Putamen (tissue), 1 donor: ENCODE measurements at regions not wholly inside any gene's neighbourhood (a gene's known extent, or its start where the extent isn't known, plus 50 kb on each side); places are given as distances from the start of the nearest gene placed in this dataset.

Source experiments
- DNase-seq: peaks from one replicate; pipeline ENCODE4 v3.0.0-alpha.2; 2016; ENCODE audit warnings: low spot score

GRCh38 chr13:40221460-40222201 lies 444.8 kb downstream of the FOXO1 start:
- DNase-seq, result no peak

GRCh38 chr13:40223585-40223984 lies 442.9 kb downstream of the FOXO1 start:
- no peak for DNase-seq

- DNase-seq, result no peak
These were observed 437.9 kb downstream of the FOXO1 start for GRCh38 chr13:40228496-40228895.

GRCh38 chr13:40228990-40229389 lies 437.5 kb downstream of the FOXO1 start:
- DNase-seq, result no peak

GRCh38 chr13:40230833-40231266 lies 435.6 kb downstream of the FOXO1 start:
- no peak for DNase-seq

GRCh38 chr13:40231311-40231710 lies 435.1 kb downstream of the FOXO1 start:
- no peak for DNase-seq

- DNase-seq, result no peak
These were observed 434.7 kb downstream of the FOXO1 start for GRCh38 chr13:40231751-40232150.

GRCh38 chr13:40232311-40233040 lies 434.0 kb downstream of the FOXO1 start:
- DNase-seq, result no peak

GRCh38 chr13:40233731-40234195 lies 432.7 kb downstream of the FOXO1 start:
- DNase-seq, result no peak

- no peak for DNase-seq
These were observed 431.2 kb downstream of the FOXO1 start for GRCh38 chr13:40235160-40235796.

GRCh38 chr13:40236566-40237168 lies 429.8 kb downstream of the FOXO1 start:
- no peak for DNase-seq

- no peak for DNase-seq
These were observed 427.7 kb downstream of the FOXO1 start for GRCh38 chr13:40238761-40239160.

GRCh38 chr13:40240293-40240692 lies 426.1 kb downstream of the FOXO1 start:
- no peak for DNase-seq

GRCh38 chr13:40241125-40241798 lies 425.2 kb downstream of the FOXO1 start:
- no peak for DNase-seq

GRCh38 chr13:40243047-40243446 lies 423.4 kb downstream of the FOXO1 start:
- no peak for DNase-seq

GRCh38 chr13:40243982-40244381 lies 422.5 kb downstream of the FOXO1 start:
- DNase-seq, result no peak

GRCh38 chr13:40245567-40245966 lies 420.9 kb downstream of the FOXO1 start:
- no peak for DNase-seq

GRCh38 chr13:40247845-40248244 lies 418.6 kb downstream of the FOXO1 start:
- peak; percentile 52 for DNase-seq

- no peak for DNase-seq
These were observed 415.0 kb downstream of the FOXO1 start for GRCh38 chr13:40251343-40252032.

- no peak for DNase-seq
These were observed 414.2 kb downstream of the FOXO1 start for GRCh38 chr13:40252241-40252640.

GRCh38 chr13:40252676-40253075 lies 413.8 kb downstream of the FOXO1 start:
- no peak for DNase-seq
